DMS114 treated with DMSO at 0.1 percent for 48 hours (cell line): ENCODE measurements at regions not wholly inside any gene's neighbourhood (a gene's known extent, or its start where the extent isn't known, plus 50 kb on each side); places are given as distances from the start of the nearest gene placed in this dataset.

Experiments
- DNase-seq: peaks from one replicate; lab custom pipeline; 2025; ENCODE audit not compliant: unreplicated experiment; lab: John Stamatoyannopoulos, UW

DNA sequence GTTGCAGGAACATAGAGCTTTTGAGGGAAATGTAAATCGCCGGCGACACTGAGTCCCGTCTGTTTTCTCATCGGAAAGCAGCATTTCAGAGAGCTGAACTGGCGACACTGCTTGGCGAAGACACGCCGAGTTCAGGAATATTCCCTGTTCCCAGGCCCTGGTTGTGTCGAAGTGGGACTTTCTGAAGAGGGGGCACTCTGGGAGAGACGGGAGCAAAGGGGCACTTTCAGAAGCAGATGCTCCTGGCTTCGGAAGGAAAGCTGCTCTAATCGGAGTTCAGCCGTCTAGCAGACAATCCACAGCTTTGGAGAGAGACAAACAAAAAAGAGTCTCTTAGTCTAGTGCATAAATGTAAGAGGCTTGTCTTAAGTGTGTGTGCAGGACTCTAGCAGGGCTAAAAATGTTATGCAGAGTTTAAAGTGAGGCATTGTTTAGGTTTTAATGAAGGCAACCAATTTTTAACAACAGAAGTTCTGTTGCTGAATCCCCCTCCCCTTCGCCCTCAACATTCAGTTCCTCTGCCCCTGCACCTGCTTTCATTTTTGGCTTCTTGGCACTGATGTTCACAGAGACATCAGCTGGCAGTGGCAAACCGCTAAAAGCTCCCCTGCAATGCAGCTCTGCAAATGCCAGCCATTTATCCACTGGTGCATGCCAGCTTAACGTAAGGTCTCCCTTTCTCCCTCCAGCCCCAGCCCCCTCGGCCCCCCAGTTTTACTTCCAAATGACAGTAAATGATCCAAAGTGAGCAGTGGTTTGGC, 289.5 kb upstream of the MPDZ start:
- no peak for DNase-seq

DNA sequence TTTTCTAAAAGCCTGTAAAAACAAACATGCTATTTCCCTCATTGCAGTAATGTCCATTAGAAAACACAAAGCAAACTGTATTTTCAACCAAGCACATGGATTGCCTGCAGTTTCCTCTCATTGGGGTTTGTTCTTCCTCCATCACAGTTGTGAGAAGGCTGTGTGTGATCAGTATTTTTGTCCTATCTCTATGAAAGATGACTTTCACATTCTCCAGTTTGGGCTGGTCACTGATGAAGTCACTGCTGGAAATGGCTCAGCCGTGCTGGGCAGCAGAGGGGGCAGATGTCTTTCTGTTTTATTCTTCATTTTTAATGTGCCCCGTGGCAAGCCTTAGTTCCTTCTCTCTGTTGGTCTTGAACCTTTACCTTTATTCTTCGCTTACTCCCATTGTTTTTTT, 288.9 kb upstream of the MPDZ start:
- no peak for DNase-seq

DNA sequence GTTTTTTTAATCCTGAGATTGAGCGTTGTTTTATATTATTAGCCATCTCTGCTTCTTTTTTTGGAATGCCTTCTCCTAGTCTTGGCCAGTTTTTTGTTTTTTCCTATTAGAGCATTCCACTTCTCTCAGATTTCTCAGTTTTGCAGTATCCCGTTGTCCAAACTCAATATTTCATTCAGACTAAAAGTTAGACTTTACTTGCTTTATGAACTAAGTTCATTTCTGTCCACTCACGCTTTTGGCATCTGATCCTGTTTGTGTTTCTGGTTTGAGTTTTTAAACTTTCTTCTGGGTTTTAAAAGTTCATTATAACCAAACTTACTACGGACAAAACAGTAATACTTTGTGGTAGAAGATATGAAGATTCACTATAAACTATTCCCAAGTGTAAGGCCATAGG, 288.3 kb upstream of the MPDZ start:
- DNase-seq, result no peak

DNA sequence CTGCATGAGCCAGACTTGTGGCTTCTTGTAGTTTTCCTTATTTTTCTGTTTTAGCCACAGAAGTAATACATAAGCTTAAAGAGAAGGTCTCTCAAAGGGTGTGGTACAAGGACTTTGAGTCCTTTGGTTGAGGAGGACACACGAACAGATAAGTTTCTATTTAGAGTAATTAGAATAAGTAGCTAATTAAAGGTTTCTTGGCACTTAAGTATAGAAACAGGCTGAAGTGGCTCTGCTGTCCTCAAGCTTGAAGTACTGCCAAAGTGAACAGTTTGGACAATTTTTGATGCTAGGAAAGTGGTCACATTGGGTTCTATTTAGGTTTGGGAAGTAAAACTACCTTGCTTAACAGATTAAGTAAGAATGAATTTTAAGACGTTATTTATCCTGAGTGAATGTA, 278.3 kb upstream of the MPDZ start:
- DNase-seq, result no peak

DNA sequence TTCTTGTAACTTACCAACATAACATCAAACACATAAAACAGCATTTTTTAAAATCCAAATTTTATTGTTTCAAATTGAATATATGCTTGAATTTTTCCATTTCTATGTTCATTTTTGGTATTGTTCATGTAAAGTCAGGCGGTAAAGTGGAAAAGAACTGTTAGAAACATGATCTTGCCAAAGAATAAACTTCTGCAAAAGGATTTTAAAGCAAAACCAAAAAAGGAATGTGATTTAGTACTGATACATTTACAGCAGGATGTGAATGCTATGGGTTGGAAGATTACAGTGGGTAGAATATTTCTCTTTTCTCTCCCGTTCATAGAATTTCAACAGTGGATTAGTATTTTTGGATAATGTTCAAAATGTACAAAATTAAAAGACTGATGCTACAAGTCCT, 277.2 kb upstream of the MPDZ start:
- no peak for DNase-seq

DNA sequence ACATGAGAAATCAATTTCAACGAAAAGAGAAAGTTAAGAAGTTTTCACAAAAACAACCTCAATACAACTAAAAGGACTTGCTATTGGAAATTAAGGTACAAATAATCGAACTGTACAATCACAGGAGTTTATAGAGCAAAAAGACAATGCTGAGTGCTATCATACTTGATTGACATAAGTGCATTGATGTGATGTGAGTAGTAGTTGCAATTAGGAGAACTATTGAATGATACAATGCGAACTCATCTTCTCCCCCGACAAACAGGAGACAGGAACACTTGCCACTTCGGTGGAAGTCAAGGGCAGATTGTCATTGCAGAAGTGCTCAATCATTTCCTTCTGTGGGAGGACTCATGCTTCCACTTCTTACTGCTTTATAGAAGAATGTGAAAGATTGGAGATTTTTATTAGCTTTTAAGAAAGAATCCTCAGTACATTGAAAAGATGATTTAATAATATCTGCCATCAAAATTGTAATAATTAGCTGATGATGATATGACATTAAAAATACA, 276.6 kb upstream of the MPDZ start:
- no peak for DNase-seq

DNA sequence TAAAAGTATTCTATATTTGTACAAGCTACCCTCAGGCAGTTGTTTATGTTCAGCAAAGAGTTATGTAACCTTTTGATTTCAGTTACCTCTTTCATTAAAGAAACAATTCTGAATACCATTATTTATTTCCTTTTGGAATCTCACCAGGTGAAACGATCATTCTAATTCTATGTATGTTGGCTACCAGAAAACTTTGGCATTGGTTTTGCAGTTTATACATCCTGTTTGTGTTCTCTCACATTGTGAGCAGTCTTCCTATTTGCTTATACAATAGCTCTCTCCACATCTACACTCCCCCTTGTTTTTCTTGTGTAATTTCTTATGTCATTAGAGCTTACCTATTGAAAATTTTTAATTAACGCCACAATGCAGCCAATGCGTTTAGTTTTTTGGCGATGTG, 276.0 kb upstream of the MPDZ start:
- DNase-seq, result no peak

DNA sequence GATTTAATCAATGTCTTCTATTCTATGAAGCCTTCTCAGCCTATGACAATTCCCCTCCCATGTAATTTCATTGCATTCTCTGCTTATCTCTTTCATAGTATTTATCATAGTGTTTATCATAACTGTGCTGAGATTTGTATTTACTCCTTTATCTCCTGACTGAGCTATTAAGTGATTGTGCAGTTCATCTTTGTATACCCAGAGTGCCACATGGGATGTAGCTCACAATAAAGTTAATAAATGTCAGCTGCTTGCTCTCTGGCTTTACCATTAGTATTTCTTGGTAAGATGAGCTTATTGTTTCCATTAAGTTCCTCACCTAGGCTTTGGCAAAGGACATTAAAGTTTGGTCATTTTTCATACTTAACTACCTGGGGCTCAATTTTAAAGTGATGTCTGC, 275.1 kb upstream of the MPDZ start:
- no peak for DNase-seq

DNA sequence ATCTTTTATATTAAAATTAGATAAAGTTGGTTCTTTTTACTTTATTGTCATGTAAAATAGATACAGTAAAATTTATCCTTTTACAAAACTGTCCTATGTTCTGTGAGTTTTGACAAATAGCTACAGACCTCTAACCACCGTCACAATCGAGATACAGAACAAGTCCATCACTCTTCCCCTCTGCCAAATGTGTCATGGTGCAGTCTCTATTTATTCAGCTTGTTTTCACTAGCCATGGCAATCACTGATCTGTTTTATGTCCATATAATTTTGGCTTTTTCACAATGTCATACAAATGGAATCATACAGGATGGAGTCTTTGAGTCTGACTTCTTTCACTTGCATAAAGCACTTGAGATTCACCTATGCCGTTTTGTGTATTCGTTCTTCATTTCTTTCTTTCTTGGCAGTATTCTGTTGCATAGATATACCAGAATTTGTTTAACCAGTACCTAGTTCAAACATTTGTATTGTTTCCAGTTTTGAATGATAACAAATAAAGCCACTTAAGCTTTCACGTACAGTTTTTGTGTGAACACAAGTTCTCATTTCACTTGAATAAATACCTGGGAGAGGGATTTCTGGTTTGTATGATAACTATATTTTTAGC, 273.2 kb upstream of the MPDZ start:
- no peak for DNase-seq

DNA sequence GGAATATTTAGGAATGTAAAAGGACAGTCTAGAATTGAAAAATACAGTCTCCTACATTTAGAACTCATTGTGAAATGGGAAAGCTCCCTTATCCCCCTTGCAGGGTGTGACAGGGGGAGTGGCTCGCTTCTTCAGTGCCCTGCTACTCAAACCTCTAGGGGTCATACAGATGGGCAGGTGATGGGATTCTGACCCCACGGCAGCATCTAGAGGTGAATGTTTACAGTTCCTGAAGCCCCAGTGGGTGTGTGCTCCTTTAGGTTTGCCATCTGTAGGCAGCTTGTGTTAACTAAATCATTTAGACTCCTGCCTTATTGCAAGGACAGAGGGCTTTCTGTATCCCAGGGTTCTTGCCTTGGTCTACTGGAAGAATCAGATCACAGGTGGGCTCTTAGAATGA, 271.0 kb upstream of the MPDZ start:
- no peak for DNase-seq

DNA sequence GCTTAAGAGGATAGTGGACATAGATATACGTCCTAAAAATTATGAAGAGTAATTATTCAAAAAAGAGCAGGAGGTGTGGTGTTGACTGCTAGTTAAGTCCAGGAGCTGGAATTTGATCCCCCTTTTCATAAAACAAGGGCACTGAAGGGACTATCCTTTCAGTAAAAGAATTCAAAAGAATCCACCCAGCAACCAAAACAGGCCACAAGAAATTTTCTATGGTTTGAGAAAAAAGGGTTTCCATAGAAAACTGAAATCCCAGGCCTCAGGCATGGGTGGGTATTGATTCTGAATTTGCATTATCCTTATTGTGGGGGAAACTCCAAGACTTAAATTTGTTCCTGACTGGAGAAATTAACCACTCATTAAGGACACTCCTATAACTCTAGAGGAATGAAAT, 269.0 kb upstream of the MPDZ start:
- DNase-seq, result no peak

DNA sequence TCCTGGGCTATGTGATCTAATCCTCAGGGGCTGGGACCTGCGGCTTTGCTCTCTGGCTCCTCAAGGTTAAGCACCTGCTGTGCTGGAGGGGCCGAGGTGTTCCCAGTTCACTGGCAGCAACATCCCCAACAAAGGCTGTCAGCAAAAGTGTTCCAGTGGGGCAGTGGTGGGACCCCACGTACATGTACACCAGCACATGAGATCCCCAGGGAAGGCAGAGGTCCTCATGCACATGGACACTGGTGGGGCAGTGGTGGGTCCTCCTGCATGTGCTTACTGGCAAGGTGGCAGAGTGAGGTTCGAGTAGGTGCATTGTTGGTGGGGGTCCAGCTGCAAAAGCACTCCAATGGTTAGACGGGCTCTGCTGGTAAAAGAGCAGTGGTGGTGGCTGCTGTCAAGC, 255.6 kb upstream of the MPDZ start:
- no peak for DNase-seq

DNA sequence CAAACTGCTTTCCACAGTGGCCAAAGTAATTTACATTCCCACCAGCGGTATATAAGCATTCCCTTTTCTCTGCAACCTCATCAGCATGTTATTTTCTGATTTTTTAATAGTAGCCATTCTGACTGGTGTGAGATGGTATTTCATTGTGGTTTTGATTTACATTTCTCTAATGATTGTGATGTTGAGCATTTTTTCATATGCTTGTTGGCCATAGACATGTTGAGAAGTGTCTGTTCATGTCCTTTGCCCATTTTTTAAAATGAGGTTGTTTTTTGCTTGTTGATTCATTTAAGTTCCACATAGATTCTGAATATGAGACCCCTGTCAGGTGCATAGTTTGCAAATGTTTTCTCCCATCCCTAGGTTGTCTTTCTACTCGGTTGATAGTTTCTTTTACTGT, 254.5 kb upstream of the MPDZ start:
- no peak for DNase-seq

DNA sequence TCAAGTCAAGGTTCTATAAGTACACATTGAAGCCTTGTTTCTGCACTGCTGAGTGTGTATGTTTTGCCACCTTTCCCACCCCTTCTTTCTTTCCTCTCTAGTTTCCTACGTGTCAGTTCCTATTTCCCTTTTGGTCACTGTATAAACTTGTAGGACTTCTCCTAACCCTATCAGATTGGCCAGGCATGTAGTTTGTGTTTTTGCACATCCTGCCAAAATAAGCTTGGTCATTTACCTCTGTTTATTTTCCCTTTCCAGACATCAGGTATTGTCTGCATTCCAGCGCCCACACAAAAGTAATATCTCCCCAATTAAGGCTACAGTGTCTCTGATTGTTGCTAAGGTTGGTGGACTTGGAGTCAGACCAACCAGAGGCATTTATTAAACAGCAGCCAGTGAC, 252.9 kb upstream of the MPDZ start:
- DNase-seq, result no peak

DNA sequence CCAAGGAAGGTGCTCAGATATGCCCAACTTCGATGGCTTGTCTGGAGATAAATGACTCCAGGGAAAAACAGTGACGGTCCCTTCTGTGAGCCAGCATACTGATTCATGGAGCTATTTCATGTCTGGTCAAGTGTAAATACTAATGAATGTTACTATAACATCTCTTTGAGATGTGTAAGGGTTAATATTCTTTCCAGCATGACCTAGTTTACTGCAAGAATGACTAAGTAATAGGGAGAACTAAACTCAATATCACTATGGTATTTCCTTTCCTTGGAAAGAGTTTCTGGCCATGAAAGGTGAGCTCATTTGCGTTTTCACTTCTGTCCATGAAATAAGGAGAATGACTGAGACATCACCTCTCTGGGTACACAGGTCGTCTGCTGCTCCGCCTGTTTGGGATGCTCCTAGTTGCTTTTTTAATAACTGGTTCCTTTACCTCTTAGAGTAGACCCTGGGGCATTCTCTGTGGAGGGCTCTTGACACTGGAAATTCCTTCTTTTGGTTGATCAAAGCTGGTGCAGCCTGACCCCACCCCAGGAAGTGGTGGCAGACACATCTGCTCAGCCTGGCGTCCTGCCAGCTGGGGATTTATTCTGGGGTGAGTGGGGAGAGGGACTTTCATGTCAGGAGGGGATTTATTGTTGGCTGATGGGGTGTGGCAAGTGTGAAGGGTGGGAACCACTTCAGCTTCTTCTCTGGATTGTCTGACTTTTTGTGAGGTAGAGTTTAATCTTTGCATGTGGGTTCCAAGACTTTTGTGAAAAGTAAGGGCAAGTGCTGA, 250.0 kb upstream of the MPDZ start:
- DNase-seq, result no peak

DNA sequence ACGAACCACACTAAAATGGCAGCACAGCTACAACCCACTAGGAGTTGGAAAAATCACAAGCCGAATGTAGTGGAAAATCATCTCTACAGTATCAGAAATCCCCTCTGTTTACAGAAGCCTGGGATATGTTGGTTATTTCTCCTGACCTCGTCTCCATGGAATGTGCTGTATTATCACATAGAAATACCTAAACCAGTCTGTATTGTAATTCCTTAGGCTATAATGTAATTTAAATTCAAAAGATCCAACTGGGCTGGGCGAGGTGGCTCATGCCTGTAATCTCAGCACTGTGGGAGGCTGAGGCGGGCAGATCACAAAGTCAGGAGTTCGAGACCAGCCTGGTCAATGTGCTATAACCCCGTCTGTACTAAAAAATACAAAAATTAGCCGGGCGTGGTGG, 244.8 kb upstream of the MPDZ start:
- DNase-seq, result no peak

DNA sequence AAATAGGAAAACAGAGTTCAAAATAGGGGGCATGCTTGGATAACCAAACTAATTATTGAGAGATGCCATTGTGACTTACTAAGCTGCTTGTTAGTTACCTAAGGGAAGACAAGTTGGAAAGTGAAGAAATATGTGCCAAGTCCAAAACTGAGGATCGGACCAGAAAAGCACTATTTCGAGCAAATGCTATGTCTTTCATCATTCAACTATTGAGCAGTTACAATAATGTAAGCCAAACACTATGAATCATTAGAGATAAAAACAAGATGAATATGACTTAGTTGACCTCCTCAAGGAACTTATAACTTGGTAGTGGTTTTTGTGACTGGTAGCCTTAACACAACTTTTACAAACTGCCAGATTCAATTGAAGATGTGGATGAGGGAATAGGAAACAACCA, 240.6 kb upstream of the MPDZ start:
- DNase-seq, result no peak

DNA sequence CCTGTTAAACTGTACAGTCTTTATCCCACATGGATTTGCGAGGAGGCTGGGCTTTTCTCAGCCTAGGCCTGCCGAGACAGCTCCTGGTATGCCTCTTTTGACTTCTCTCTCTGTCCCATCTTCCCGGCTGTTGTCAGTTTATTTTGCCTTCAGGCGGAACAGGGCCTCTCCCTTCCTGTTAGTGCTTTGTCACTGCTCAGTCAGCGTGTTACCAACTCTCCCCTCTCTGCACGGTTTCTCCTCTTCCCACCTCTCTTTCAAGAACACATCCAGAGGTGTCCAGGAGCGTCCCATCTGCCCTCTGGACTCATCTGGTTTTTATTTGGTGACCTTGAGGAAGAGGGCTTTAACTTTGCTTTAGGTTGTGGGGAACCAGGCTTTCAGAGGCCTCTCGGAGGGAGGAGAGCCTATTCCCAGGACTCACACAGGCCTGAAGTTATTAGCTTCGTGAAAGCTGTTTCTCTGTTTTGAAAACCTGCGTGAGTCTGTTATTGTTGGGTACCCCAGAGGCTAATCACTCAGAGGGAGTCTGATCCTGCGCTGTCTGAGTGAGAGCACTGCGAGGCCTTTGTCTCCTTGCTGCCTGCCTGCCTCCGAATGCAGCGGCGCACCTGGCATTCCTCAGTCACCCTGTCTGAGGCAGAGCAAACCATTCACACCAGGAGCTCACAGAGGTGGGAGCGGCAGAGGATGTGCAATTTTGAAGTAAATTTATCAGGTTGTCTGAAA, 234.4 kb upstream of the MPDZ start:
- DNase-seq, result no peak

DNA sequence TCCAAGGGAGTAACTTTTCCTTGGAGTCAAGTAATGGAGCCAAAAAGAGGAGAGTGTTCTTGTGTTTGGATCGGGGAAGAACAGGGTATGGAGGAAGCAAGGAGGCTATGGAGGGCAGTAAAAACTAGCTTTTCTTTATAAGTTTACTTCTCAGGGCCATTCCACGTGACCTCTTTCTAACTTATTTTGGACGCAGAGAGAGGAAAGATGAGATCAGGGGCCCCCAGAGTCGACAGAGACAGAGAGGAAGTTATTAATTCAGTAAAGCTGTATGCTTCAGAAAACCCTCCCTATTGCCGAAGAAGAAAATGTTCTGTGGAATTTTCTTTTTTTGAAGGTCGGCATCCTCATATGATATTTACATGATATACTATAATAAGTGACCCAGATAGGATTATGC, 233.8 kb upstream of the MPDZ start:
- no peak for DNase-seq

DNA sequence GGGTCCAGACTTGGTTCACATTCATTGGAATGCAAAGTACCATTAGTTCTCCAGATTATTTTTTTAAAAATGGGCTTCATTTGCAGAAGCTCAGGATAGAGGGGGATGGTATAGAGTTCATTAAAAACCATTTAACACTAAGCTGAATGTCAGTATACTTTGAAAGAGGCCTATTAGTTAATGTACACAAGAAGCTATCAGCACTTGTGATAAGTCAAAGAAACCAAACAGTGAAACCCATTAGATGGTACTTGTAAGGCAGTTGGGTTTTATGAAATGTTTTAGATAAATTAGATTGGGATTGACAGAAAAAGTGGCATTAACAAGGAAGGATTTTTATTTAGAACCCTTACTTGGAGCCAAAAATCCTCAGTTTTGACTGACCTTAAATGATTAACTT, 229.2 kb upstream of the MPDZ start:
- no peak for DNase-seq

DNA sequence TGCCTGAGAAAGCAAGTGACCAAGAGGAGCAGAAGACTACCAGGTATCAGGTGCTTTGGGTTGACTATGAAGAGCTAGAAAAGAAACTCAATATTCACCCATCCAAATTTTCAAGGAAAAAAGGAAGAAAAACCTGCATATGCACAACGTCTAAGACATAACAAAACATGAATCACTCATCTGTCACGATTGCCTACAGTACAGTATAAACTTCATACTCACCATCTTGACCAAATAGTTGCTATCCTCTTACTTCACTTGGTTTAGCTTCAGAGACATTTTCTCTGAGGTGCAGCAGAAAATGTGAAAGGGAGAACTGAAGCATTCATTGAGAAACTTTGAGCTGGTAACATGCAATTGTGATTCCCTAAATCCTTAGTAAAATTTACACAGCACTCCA, 228.6 kb upstream of the MPDZ start:
- DNase-seq, result no peak

DNA sequence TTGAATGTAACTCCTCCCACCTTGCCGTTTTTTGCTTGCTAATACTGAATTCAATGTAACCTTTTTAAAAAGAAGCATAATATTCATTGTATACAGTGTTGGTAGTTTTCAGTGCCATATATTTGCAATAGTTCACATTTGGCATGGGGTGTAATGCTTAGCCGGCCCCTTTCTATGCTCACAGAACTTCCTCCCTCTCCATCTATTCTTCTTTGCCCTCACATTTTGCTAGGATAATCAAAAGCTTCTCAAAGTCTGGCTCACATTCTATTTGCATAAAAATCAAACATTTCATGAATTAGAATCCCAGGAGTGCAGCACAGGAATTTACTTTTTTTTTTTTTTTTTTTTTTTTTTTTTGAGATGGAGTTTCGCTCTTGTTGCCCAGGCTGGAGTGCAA, 226.3 kb upstream of the MPDZ start:
- no peak for DNase-seq
